ENCODE measurements at regions not wholly inside any gene's neighbourhood (a gene's known extent, or its start where the extent isn't known, plus 50 kb on each side); places are given as distances from the start of the nearest gene placed in this dataset.

GRCh38 chrX:40266490-40267333, 169.0 kb upstream of the BCOR start:
- H3K9me3 ChIP-seq (ENCODE audit: control insufficient read depth, low read length): no peaks in the 10 kb centered on the region
- WGBS, 2 experiments (ENCODE audit: insufficient coverage in 2 of 2): 0 to 1% methylated on average over 20 to 25 of the region's 42 CpGs
- peak overlapping the region; percentile 16 for H3K4me3 ChIP-seq (ENCODE audit: extremely low read depth, insufficient read depth, low read length, poor library complexity, severe bottlenecking)
- peaks cover 16% of the 10 kb centered on the region for H3K4me1 ChIP-seq (ENCODE audit: control insufficient read depth, insufficient read depth, low read length, poor library complexity, severe bottlenecking)
- no peaks in the 10 kb centered on the region for H3K36me3 ChIP-seq (ENCODE audit: control insufficient read depth, insufficient read depth, low read length)
- no peak overlapping the region for H3K27ac ChIP-seq (ENCODE audit: low read depth, low read length, severe bottlenecking)

- no peak overlapping the region for H3K4me3 ChIP-seq (ENCODE audit: extremely low read depth, insufficient read depth, low read length, poor library complexity, severe bottlenecking)
- no peaks in the 10 kb centered on the region for H3K36me3 ChIP-seq (ENCODE audit: control insufficient read depth, insufficient read depth, low read length)
- no peak overlapping the region for H3K27ac ChIP-seq (ENCODE audit: low read depth, low read length, severe bottlenecking)
- H3K9me3 ChIP-seq (ENCODE audit: control insufficient read depth, low read length): no peaks in the 10 kb centered on the region
- H3K4me1 ChIP-seq (ENCODE audit: control insufficient read depth, insufficient read depth, low read length, poor library complexity, severe bottlenecking): peaks cover 16% of the 10 kb centered on the region
- WGBS, 2 experiments (ENCODE audit: insufficient coverage in 2 of 2): no CpG with 5 or more reads among the region's 7 CpGs
Measured at GRCh38 chrX:40265936-40266335, 168.2 kb upstream of the BCOR start.

GRCh38 chrX:40263014-40263560, 165.3 kb upstream of the BCOR start:
- H3K4me1 ChIP-seq (ENCODE audit: control insufficient read depth, insufficient read depth, low read length, poor library complexity, severe bottlenecking): peaks cover 22% of the 10 kb centered on the region
- no peaks in the 10 kb centered on the region for H3K9me3 ChIP-seq (ENCODE audit: control insufficient read depth, low read length)
- no peak overlapping the region for H3K4me3 ChIP-seq (ENCODE audit: extremely low read depth, insufficient read depth, low read length, poor library complexity, severe bottlenecking)
- peak overlapping the region; percentile 84 for H3K27ac ChIP-seq (ENCODE audit: low read depth, low read length, severe bottlenecking)
- H3K36me3 ChIP-seq (ENCODE audit: control insufficient read depth, insufficient read depth, low read length): no peaks in the 10 kb centered on the region
- WGBS, 2 experiments (ENCODE audit: insufficient coverage in 2 of 2): 87 to 100% methylated on average over 1 to 7 of the region's 8 CpGs

GRCh38 chrX:40262157-40263013, 164.6 kb upstream of the BCOR start:
- WGBS, 2 experiments (ENCODE audit: insufficient coverage in 2 of 2): 89 to 97% methylated on average over 5 to 10 of the region's 13 CpGs
- H3K4me1 ChIP-seq (ENCODE audit: control insufficient read depth, insufficient read depth, low read length, poor library complexity, severe bottlenecking): peaks cover 19% of the 10 kb centered on the region
- no peaks in the 10 kb centered on the region for H3K36me3 ChIP-seq (ENCODE audit: control insufficient read depth, insufficient read depth, low read length)
- no peak overlapping the region for H3K4me3 ChIP-seq (ENCODE audit: extremely low read depth, insufficient read depth, low read length, poor library complexity, severe bottlenecking)
- H3K9me3 ChIP-seq (ENCODE audit: control insufficient read depth, low read length): no peaks in the 10 kb centered on the region
- peak overlapping the region; percentile 84 for H3K27ac ChIP-seq (ENCODE audit: low read depth, low read length, severe bottlenecking)

DNA sequence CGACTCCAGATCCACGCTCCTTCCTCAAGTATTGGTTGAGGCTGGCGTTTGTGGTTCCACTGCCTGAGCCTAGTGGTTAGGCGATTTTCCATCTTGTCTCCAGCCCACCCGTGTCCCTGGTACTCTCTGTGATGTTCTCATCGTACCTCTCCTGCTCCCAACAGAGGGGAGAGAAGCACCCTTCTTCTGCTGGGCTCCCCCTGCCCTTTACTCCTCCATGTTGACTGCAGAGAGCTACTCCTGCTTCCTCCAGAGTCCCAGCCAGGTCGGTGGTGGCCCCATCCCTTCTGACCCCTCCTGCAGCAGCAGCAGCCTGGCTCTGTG, 164.0 kb upstream of the BCOR start:
- Histone ChIP-seq H3K4me1 (ENCODE audit: control insufficient read depth, insufficient read depth, low read length, poor library complexity, severe bottlenecking) (peaks cover 17% of the 10 kb centered on the region), H3K27ac (ENCODE audit: low read depth, low read length, severe bottlenecking) (peak overlapping the region; percentile 84), H3K4me3 (ENCODE audit: extremely low read depth, insufficient read depth, low read length, poor library complexity, severe bottlenecking) (no peak overlapping the region), H3K36me3 (ENCODE audit: control insufficient read depth, insufficient read depth, low read length) (no peaks in the 10 kb centered on the region), H3K9me3 (ENCODE audit: control insufficient read depth, low read length) (no peaks in the 10 kb centered on the region)
- WGBS, 2 experiments (ENCODE audit: insufficient coverage in 2 of 2): 100% methylated on average over 2 of the region's 7 CpGs; no CpG with 5 or more reads in 1 of the 2 experiments

DNA sequence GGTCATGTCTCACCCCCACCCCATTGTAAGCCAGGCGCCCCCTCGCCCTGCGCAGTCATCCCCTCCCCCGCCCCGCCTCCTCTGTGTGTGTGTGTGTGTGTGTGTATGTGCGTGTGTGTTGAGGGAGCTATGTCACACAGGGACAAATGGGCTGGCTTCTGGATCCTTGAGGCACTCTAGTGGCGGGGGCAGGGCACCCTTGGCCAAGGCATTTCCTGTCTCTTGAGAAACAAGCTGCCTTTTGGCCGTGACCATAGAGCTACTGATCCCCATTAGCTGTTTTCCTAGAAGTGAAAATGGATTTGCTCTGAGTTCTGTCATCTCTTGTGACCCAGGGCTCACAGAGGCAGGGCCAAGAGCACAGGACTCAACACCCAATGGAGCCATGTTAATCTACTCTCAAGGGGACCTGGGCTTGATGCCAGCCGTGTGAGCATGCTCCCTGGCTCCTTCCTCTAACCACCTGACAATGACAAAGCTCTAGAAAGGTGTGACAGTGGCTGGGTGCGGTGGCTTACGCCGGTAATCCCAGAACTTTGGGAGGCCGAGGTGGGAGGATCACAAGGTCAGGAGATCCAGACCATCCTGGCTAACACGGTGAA, 162.5 kb upstream of the BCOR start:
- H3K4me1 ChIP-seq (ENCODE audit: control insufficient read depth, insufficient read depth, low read length, poor library complexity, severe bottlenecking): peaks cover 12% of the 10 kb centered on the region
- no peaks in the 10 kb centered on the region for H3K9me3 ChIP-seq (ENCODE audit: control insufficient read depth, low read length)
- H3K27ac ChIP-seq (ENCODE audit: low read depth, low read length, severe bottlenecking): no peak overlapping the region
- no peaks in the 10 kb centered on the region for H3K36me3 ChIP-seq (ENCODE audit: control insufficient read depth, insufficient read depth, low read length)
- no CpG with 5 or more reads among the region's 14 CpGs for WGBS, 2 experiments (ENCODE audit: insufficient coverage in 2 of 2)
- no peak overlapping the region for H3K4me3 ChIP-seq (ENCODE audit: extremely low read depth, insufficient read depth, low read length, poor library complexity, severe bottlenecking)

- WGBS, 2 experiments (ENCODE audit: insufficient coverage in 2 of 2): 80% methylated on average over 1 of the region's 6 CpGs; no CpG with 5 or more reads in 1 of the 2 experiments
- Histone ChIP-seq H3K9me3 (ENCODE audit: control insufficient read depth, low read length) (no peaks in the 10 kb centered on the region), H3K36me3 (ENCODE audit: control insufficient read depth, insufficient read depth, low read length) (no peaks in the 10 kb centered on the region), H3K4me1 (ENCODE audit: control insufficient read depth, insufficient read depth, low read length, poor library complexity, severe bottlenecking) (peaks cover 12% of the 10 kb centered on the region), H3K4me3 (ENCODE audit: extremely low read depth, insufficient read depth, low read length, poor library complexity, severe bottlenecking) (no peak overlapping the region), H3K27ac (ENCODE audit: low read depth, low read length, severe bottlenecking) (no peak overlapping the region)
Measured at GRCh38 chrX:40258909-40259308, 161.2 kb upstream of the BCOR start.

DNA sequence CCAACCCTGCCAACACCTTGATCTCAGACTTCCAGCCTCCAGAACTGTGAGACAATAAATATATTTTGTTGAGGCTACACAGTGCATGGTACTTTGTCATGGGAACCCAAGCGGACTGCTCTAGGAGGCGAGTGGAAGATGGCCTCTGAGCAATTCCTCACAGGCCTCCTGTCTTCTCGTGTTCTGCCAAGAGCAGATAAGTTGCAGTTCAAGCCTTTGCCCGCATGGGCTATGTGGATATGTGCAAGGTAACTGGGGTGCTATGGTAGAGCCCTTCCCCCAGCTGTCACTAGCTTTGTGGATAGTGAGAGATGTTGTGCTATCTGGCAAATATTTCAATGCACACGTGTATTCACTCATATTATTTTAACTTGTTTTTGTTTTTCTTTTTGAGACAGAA, 156.0 kb upstream of the BCOR start:
- H3K27ac ChIP-seq (ENCODE audit: low read depth, low read length, severe bottlenecking): no peak overlapping the region
- no peak overlapping the region for H3K4me3 ChIP-seq (ENCODE audit: extremely low read depth, insufficient read depth, low read length, poor library complexity, severe bottlenecking)
- no peaks in the 10 kb centered on the region for H3K36me3 ChIP-seq (ENCODE audit: control insufficient read depth, insufficient read depth, low read length)
- no peaks in the 10 kb centered on the region for H3K9me3 ChIP-seq (ENCODE audit: control insufficient read depth, low read length)
- 90 to 91% methylated on average over 2 to 4 of the region's 5 CpGs for WGBS, 2 experiments (ENCODE audit: insufficient coverage in 2 of 2)
- no peaks in the 10 kb centered on the region for H3K4me1 ChIP-seq (ENCODE audit: control insufficient read depth, insufficient read depth, low read length, poor library complexity, severe bottlenecking)

GRCh38 chrX:40249582-40249981, 151.8 kb upstream of the BCOR start:
- no peak overlapping the region for H3K27ac ChIP-seq (ENCODE audit: low read depth, low read length, severe bottlenecking)
- no peak overlapping the region for H3K4me3 ChIP-seq (ENCODE audit: extremely low read depth, insufficient read depth, low read length, poor library complexity, severe bottlenecking)
- no peaks in the 10 kb centered on the region for H3K9me3 ChIP-seq (ENCODE audit: control insufficient read depth, low read length)
- no peaks in the 10 kb centered on the region for H3K4me1 ChIP-seq (ENCODE audit: control insufficient read depth, insufficient read depth, low read length, poor library complexity, severe bottlenecking)
- 90 to 100% methylated on average over 1 to 2 of the region's 5 CpGs for WGBS, 2 experiments (ENCODE audit: insufficient coverage in 2 of 2)
- no peaks in the 10 kb centered on the region for H3K36me3 ChIP-seq (ENCODE audit: control insufficient read depth, insufficient read depth, low read length)

GRCh38 chrX:40248822-40249221, 151.1 kb upstream of the BCOR start:
- Histone ChIP-seq H3K27ac (ENCODE audit: low read depth, low read length, severe bottlenecking) (no peak overlapping the region), H3K36me3 (ENCODE audit: control insufficient read depth, insufficient read depth, low read length) (no peaks in the 10 kb centered on the region), H3K4me1 (ENCODE audit: control insufficient read depth, insufficient read depth, low read length, poor library complexity, severe bottlenecking) (no peaks in the 10 kb centered on the region), H3K9me3 (ENCODE audit: control insufficient read depth, low read length) (no peaks in the 10 kb centered on the region), H3K4me3 (ENCODE audit: extremely low read depth, insufficient read depth, low read length, poor library complexity, severe bottlenecking) (no peak overlapping the region)
- WGBS, 2 experiments (ENCODE audit: insufficient coverage in 2 of 2): 80 to 84% methylated on average over 4 to 8 of the region's 9 CpGs
